ENCODE measurements at regions not wholly inside any gene's neighbourhood (a gene's known extent, or its start where the extent isn't known, plus 50 kb on each side); places are given as distances from the start of the nearest gene placed in this dataset.
"Not testable (repeated sequence)": the region's sequence is repeated elsewhere in the genome, so short reads cannot be mapped to it uniquely, and the experiment has no call there.

GRCh38 chrX:149420566-149420965 is 84.5 kb downstream of the IDS start:
- not testable (repeated sequence) for DNase-seq

DNA sequence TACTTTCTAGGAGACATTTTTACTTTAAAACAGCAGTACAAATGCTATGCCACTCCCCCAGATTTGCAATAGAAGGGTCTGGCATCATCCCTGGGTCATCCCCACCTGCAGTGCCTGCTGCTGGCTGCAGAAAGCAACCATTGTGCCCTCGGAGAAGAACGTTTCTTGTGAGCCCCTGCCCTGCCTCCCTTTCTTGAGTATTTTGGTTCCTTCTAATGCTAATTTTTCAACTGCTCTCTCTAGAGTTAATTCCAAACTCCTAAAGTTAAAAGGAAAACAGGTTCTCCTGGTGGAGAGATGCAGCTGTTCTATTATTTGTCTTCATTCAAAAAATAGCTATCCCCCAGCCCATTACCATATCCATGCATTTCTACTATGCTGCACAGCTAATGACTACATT is 107.1 kb downstream of the IDS start:
- DNase-seq: no peak

DNA sequence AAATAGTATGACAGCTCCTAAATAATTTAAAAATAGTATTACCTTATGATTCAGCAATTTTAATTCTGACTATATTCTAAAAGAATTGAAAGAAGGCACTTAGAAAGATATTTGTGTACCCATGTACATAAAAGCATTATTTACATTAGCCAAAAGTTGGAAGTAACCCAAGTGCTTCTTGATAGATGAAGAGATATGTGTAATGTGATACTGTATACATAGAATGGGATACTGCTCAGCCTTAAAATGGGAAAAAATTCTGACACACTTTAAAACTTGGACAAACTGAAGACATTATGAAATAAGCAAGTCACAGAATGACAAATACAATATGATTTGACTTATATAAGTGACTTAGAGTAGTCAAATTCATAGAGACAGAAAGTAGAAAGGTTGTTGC is 112.2 kb downstream of the IDS start:
- DNase-seq: no peak

DNA sequence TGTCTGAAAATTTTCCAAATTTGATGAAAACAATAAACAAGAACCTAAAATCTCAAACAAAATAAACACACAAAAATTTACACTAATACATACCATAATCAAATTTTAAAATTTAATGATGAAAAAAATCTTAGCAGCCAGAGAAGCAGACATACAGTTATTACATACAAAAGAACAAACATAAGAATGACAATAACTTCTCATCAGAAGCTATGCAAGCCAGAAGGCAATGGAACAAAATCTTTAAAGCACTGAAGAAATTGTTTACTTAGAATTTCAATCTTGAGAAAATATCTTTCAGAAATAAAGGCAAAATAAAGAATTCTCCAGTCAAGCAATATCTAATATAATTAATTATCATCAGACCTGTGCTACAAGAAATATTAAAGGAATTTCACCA is 121.3 kb downstream of the IDS start:
- DNase-seq: no peak

- DNase-seq: peak; percentile 30
These were observed 130.4 kb downstream of the IDS start for GRCh38 chrX:149374751-149375150.

- peak; percentile 66 for DNase-seq
These were observed 132.2 kb downstream of the IDS start for GRCh38 chrX:149372866-149373265.

DNA sequence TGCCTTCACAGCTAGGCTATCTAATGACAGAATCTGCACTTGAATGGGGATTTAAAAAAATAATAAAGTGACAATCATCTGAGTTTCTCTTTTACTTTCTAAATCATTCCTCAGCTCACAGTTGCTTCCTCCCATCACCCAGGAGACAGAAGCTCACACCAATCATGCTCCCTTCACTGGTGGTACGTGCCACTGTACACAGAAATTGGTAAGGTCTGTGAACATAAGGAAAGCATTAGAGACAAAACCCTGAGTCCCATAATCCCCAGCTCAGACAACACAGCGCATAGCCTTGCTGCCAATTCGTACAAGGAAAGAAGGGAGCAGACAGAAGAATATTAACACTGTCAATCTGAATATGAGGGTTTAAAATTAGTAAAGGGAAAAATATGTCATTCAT is 133.1 kb downstream of the IDS start:
- DNase-seq: no peak

- no peak for DNase-seq
These were observed 135.0 kb downstream of the IDS start for GRCh38 chrX:149370097-149370496.

GRCh38 chrX:149365552-149365951 is 139.6 kb downstream of the IDS start:
- no peak for DNase-seq

GRCh38 chrX:149365061-149365460 is 140.0 kb downstream of the IDS start:
- no peak for DNase-seq

DNA sequence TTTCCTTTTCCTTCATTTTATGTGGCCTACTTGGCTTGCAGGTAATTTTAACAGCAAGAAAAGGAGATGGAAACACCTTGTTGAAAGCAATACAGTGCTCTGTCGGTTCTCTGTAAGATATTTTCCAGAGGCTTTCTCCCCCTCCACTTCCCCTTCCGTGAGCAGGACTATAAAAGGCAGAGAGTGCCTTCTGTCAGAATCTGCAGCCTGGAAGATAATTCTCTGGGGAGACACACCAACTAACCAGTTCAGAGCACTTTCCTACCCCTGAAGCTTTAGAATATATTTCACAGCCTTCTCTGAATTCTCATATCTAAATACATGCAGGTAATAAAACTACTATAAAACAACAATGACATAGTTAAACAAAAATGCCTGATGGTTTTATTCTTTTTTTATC is 141.1 kb downstream of the IDS start:
- no peak for DNase-seq

GRCh38 chrX:149346306-149346705 is 158.8 kb downstream of the IDS start:
- no peak for DNase-seq

GRCh38 chrX:149322316-149322715 is 182.8 kb downstream of the IDS start:
- no peak for DNase-seq

DNA sequence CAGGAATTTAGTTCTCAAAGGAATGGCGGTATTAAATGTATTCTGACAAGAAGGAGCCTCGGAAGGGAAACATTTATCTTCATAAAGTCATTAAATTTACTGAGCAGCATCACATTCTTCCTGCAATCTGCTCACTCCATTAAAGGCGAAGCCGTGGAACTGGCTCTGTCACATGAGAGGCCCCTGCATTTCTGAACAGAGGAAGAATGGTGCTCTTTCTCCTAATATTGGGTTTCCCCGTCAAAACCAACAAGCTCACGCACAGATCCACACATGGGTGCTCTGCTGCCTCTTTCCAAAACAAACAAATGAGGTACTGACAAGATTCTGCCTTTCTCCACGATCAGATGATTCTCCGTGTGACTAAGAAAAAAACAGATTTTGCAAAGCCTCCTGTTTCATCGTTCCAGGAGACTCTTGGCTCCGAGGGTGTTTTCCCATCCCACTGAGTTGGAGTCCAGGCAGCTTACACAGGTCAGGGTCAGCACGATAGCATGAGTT is 191.2 kb downstream of the IDS start:
- no peak for DNase-seq

DNA sequence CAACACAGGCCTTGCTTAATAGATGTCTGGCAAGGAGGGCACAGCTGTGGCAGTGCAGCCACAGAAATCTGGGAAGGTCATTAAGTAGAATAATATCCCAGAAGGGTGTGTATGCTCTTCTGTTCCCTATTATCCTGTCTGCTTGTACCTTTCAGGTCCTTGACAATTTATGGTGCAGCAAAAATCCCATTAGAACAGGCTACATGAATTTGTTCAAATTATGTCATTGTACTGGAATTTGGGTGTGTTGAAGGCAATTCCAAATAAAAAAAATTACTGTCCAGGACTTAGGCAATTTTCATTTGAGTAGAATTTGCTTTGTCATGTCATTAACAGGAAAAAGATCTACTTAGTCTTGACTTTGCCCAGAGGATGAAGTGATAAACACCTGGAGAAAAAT is 192.1 kb downstream of the IDS start:
- DNase-seq: no peak

GRCh38 chrX:149312097-149312496 is 193.0 kb downstream of the IDS start:
- DNase-seq: no peak

DNA sequence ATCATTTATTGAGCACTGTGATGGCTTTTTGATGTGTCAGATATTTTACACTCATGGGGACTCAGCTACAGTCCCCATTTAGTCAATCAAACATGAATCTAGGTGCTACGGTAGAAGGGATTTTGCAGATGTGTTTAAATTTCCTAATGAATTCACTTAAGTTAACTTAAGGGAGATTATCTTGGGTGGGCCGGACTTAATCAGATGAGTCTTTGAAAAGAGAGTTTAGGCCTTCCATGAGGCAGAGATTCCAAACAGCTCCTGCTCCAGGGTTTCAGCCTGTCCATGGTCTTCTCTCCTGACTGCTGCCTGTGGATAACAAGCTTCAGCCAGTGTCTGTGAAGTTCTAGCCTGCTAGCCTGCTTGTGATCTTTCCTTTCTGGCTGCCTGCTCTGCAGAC is 202.4 kb downstream of the IDS start:
- no peak for DNase-seq

DNA sequence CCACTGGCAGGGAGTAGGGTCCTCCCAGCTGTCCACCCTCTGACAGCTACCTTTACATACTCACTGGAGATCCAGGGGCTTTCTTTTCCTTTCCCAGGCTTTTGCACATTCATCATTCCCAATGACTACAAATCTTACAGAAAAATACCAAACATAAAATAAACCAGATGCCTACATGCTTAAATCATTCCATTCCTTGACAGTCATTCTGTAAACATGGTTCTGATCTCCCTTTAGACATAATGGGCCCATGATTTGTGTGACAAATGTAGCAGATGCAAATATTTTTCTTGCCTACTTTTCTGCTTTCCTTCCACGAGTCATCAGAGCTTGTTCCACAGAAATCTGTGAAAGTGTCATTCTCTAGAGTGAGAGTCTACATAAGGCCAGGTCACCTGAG is 207.0 kb downstream of the IDS start:
- no peak for DNase-seq

- no peak for DNase-seq
These were observed 209.0 kb downstream of the IDS start for GRCh38 chrX:149296092-149296491.

DNA sequence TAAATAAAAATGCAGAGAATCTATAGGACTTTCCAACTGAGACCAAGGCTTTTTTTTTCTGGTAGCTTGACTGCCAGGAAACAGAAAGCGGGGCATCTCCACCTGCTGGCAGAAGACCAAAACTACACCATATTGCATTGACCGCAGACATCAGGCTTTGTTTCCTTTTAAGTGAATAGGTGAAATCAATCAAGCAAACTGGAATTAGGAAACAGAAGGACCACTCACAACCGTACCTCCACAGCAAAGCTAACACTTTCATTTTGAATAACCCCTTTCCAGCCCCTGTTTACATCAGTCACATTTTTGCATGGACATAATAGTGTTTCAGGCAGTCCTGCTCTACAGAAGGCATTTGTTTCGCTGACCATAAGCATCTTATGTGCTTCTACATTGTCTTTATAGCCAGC is 218.2 kb downstream of the IDS start:
- peak; percentile 67 for DNase-seq

DNA sequence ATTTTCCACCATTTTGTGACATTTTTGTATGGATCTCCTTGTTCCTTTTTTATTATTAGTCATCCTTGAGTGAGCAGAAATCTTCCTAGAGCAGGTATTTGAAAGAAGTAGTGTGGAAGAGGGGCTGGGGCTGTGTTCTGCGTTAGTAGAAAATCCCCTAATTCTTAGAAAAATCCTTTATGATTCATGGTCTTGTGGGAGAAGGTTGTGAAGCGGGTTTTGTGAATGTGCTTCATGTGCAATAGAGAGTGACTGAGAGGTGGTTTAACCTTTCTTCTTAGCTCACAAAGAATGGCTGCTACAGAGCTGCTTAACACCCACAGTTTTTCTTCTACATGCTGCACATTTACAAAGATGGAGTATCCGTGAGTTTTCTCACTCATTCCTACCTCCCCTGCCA is 220.5 kb downstream of the IDS start:
- DNase-seq: no peak

- no peak for DNase-seq
These were observed 221.3 kb downstream of the IDS start for GRCh38 chrX:149283853-149284252.

DNA sequence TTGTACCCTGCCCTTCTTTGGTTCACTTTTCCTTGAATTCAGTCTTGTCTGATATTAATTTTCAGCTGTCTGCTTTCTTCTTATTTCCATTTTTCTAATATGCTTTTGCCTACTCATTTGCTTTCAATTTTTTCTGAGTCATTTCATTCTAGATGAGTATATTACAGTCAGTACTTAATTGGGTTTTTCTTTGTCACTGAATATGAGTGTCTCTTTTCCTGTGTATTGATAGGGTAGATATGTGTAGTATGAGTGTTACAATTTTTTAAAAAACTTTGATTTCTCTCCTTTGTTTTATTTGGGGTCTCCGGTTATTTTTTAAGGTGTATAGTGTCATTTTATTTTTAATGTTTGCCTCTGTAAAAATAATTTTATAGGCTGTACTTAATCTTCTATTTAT is 222.2 kb downstream of the IDS start:
- no peak for DNase-seq

DNA sequence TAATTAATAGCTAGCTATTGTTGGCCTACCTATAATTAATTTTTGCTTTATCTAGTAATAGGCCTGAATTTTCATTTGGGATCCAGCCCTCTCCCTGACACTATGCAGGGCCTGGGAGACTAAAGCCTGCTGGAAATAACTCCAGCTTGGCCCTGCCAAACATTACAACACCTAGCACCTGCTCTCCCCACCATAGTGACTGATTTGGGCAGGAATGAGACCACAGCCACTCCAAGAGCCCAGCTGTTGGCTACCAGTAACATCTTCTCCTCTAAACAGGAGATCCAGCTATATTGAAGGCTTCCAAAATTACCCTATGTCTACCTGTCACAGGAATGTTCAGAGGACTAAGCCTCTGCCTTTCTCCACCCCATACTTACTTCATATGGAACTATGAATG is 225.1 kb downstream of the IDS start:
- no peak for DNase-seq

DNA sequence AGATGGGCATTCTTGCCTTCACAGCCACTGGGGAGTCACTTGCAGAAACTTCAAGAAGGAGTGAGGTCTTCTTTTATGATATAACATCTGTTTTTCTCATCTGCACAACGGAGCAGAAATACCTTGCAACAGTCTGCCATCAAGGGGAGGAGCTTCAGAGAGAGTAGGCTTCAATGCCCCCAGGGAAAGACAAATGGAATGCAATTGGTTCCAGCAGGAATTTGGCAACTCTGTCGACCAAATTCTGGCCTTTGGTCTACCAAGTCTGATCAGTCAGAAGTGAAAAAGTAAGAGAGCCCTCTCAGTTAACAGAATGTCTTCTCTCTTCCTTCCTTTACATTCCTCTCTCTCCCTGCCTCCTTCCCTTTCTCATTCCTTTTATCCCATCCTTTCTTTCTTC is 229.3 kb downstream of the IDS start:
- no peak for DNase-seq

DNA sequence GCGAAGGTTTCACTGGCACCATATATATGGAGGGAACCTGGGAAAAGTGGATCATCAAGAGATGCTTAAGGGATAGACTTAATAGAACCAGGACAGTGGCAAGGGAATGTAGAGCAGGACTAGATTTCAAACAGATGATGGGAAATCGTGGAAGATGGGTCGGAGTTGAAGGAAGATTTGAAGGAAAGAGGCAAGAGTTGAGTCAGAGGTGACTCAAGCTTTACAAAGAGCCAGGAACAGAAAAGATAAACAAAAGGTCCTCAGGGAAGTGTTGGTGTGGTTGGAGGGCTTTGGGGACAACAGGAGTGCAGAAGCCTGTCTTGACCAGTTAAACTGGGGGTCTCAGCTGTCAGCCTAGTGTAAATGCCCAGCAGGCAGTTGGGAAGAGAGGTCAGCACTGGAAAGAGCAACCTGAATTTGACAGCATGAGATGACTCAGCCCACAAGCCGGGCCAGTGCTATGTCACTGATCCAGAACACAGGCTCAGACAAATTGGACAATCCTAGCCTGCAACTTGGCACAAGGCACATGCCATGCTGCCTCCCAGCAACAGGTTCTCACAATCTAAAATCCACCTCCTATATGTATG is 230.5 kb downstream of the IDS start:
- no peak for DNase-seq
